ENCODE measurements at regions not wholly inside any gene's neighbourhood (a gene's known extent, or its start where the extent isn't known, plus 50 kb on each side); places are given as distances from the start of the nearest gene placed in this dataset.

GRCh38 chr1:234724516-234725176 lies 114.7 kb upstream of the IRF2BP2 start (continued):
- TF ChIP-seq SOX5 (CRISPR knock-in tag; IDR thresholded peaks at IDR 0.05; ENCODE audit: borderline replicate concordance) (peak; percentile 72), ZBTB43 (CRISPR knock-in tag; conservative IDR thresholded peaks at IDR 0.05) (peak; percentile 62; the same call in 1 of the 2 replicates), ZNF670 (CRISPR knock-in tag; IDR thresholded peaks at IDR 0.05; ENCODE audit: borderline replicate concordance) (no peak), NKX3-1 (CRISPR knock-in tag; IDR thresholded peaks at IDR 0.05) (no peak; the same call in 1 of the 2 replicates), ZBTB7B (CRISPR knock-in tag; IDR thresholded peaks at IDR 0.05) (peak; percentile 67; the same call in 1 of the 2 replicates), YEATS2 (CRISPR knock-in tag; IDR thresholded peaks at IDR 0.05; ENCODE audit: borderline replicate concordance) (no peak; the same call in 1 of the 2 replicates), ATF3 (CRISPR knock-in tag; IDR thresholded peaks at IDR 0.05) (no peak), HOXA3 (CRISPR knock-in tag; IDR thresholded peaks at IDR 0.05) (no peak), FOXP4 (CRISPR knock-in tag; IDR thresholded peaks at IDR 0.05) (no peak), AKNA (CRISPR knock-in tag; IDR thresholded peaks at IDR 0.05; ENCODE audit: borderline replicate concordance) (no peak), PCBP2 (optimal IDR thresholded peaks at IDR 0.05; ENCODE audit: low read depth, low read length, poor library complexity, severe bottlenecking) (no peak), ATAD3A (CRISPR knock-in tag; IDR thresholded peaks at IDR 0.05) (no peak), DMTF1 (CRISPR knock-in tag; IDR thresholded peaks at IDR 0.05) (no peak), PHB2 (IDR thresholded peaks at IDR 0.05; ENCODE audit: partially characterized antibody) (no peak), SALL2 (CRISPR knock-in tag; IDR thresholded peaks at IDR 0.05) (no peak; the same call in 1 of the 2 replicates), NR2F2 (IDR thresholded peaks at IDR 0.05; ENCODE audit: borderline replicate concordance, low read depth) (no peak), ZNF224 (CRISPR knock-in tag; IDR thresholded peaks at IDR 0.05) (peak; percentile 42; the same call in 1 of the 2 replicates), TMF1 (CRISPR knock-in tag; IDR thresholded peaks at IDR 0.05; ENCODE audit: low read depth) (no peak), ZEB1 (IDR thresholded peaks at IDR 0.05; ENCODE audit: insufficient replicate concordance, low read depth) (no peak), ZNF446 (CRISPR knock-in tag; IDR thresholded peaks at IDR 0.05) (no peak; the same call in 1 of the 2 replicates)
